ENCODE measurements at regions not wholly inside any gene's neighbourhood (a gene's known extent, or its start where the extent isn't known, plus 50 kb on each side); places are given as distances from the start of the nearest gene placed in this dataset.

DNA sequence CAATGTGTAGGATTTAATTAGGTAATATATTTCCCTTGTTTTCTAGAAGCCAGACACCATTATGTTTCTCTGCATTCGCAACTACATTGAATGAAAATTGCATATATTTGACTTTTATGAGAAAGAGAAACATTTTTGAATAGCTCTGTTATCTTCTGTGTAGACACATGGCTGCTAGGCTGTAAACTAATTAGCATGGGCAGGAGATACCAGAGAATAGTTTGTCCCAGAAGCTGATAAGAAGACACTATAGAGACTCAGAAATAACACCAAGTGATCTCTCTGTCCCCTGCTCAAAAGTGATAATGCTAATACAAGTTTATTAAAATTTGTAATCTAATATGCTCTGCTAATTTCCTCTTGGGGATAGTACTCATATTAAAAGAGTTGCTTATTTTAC is 198.0 kb upstream of the TUSC1 start:
- Histone ChIP-seq H3K9me3 (ENCODE audit: low read depth) (no peaks in the 10 kb centered on the region), H3K4me3 (no peak overlapping the region), H3K4me1 (ENCODE audit: low read depth) (no peaks in the 10 kb centered on the region), H3K36me3 (no peaks in the 10 kb centered on the region), H3K27me3 (no peaks in the 10 kb centered on the region), H3K27ac (no peak overlapping the region)
- DNase-seq (ENCODE audit: low read depth in 1 of 2, low spot score in 1 of 2) = no peak
- TF ChIP-seq, protein P1, sequence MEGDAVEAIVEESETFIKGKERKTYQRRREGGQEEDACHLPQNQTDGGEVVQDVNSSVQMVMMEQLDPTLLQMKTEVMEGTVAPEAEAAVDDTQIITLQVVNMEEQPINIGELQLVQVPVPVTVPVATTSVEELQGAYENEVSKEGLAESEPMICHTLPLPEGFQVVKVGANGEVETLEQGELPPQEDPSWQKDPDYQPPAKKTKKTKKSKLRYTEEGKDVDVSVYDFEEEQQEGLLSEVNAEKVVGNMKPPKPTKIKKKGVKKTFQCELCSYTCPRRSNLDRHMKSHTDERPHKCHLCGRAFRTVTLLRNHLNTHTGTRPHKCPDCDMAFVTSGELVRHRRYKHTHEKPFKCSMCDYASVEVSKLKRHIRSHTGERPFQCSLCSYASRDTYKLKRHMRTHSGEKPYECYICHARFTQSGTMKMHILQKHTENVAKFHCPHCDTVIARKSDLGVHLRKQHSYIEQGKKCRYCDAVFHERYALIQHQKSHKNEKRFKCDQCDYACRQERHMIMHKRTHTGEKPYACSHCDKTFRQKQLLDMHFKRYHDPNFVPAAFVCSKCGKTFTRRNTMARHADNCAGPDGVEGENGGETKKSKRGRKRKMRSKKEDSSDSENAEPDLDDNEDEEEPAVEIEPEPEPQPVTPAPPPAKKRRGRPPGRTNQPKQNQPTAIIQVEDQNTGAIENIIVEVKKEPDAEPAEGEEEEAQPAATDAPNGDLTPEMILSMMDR (IDR thresholded peaks at IDR 0.05; ENCODE audit: low read depth, low read length) = no peak

DNA sequence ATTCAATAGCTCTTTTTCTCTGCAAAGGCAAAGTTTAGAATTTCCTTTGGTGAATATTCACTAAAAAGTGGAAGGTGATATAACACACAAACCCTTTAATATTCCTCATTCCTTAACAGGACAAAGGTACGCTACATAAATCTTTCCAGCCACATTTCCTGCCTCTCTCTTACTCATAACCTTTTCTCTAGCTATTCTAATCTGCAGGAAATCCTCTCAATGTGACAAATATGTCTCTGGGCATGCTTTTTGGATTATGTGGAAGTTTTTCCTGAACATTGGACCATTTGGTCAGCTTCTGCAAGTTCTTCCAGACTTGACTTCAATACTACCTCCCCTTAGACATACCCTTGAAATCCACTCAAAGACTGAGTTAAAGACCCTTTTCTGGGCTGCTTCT is 186.3 kb upstream of the TUSC1 start:
- Histone ChIP-seq H3K9me3 (ENCODE audit: low read depth) (no peaks in the 10 kb centered on the region), H3K4me1 (ENCODE audit: low read depth) (no peaks in the 10 kb centered on the region)

GRCh38 chr9:25861421-25861820 is 183.2 kb upstream of the TUSC1 start:
- no peaks in the 10 kb centered on the region for H3K36me3 ChIP-seq
- H3K4me1 ChIP-seq (ENCODE audit: low read depth) = no peaks in the 10 kb centered on the region
- no peaks in the 10 kb centered on the region for H3K9me3 ChIP-seq (ENCODE audit: low read depth)
- TF ChIP-seq, protein P1 (IDR thresholded peaks at IDR 0.05; ENCODE audit: low read depth, low read length) = no peak
- DNase-seq (ENCODE audit: low read depth in 1 of 2, low spot score in 1 of 2) = peak in 1 of 2 donors; percentile 0
- no peak overlapping the region for H3K4me3 ChIP-seq
- no peaks in the 10 kb centered on the region for H3K27me3 ChIP-seq
- H3K27ac ChIP-seq = no peak overlapping the region

More for the DNA sequence above, 186.3 kb upstream of the TUSC1 start:
- H3K27ac ChIP-seq = no peak overlapping the region
- peak in 1 of 2 donors; percentile 2 for DNase-seq (ENCODE audit: low read depth in 1 of 2, low spot score in 1 of 2)
- TF ChIP-seq, protein P1 (IDR thresholded peaks at IDR 0.05; ENCODE audit: low read depth, low read length) = no peak
- no peak overlapping the region for H3K4me3 ChIP-seq
- H3K27me3 ChIP-seq = no peaks in the 10 kb centered on the region
- no peaks in the 10 kb centered on the region for H3K36me3 ChIP-seq

DNA sequence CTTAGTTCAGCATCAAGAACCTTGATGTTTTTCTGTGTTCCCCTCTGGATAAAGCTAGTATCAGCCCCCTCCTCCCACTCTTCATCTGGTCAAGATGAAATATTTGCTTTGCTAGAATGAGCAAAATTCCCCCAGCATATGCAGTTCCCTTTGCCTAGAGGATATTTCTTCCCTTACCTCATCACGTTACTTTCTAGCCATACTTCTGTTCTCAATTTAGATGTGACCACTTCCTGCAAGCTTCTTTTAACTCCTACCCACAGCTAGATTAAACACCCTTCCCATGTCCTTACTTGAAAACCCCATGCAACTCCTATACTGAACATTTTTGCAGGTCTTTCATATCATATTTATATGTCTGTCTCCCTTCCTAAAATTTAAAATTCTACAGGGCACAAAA is 178.9 kb upstream of the TUSC1 start:
- H3K9me3 ChIP-seq (ENCODE audit: low read depth) = no peaks in the 10 kb centered on the region
- H3K27me3 ChIP-seq = no peaks in the 10 kb centered on the region
- H3K4me3 ChIP-seq = no peak overlapping the region
- H3K36me3 ChIP-seq = no peaks in the 10 kb centered on the region
- TF ChIP-seq, protein P1 (IDR thresholded peaks at IDR 0.05; ENCODE audit: low read depth, low read length) = no peak
- no peaks in the 10 kb centered on the region for H3K4me1 ChIP-seq (ENCODE audit: low read depth)
- no peak overlapping the region for H3K27ac ChIP-seq
- no peak for DNase-seq (ENCODE audit: low read depth in 1 of 2, low spot score in 1 of 2)

- Histone ChIP-seq H3K27ac (no peak overlapping the region), H3K4me1 (ENCODE audit: low read depth) (no peaks in the 10 kb centered on the region), H3K4me3 (no peak overlapping the region), H3K9me3 (ENCODE audit: low read depth) (no peaks in the 10 kb centered on the region), H3K36me3 (no peaks in the 10 kb centered on the region), H3K27me3 (no peaks in the 10 kb centered on the region)
- TF ChIP-seq, protein P1 (IDR thresholded peaks at IDR 0.05; ENCODE audit: low read depth, low read length) = no peak
- no peak for DNase-seq (ENCODE audit: low read depth in 1 of 2, low spot score in 1 of 2)
Observed at GRCh38 chr9:25850803-25851202, 172.6 kb upstream of the TUSC1 start.

DNA sequence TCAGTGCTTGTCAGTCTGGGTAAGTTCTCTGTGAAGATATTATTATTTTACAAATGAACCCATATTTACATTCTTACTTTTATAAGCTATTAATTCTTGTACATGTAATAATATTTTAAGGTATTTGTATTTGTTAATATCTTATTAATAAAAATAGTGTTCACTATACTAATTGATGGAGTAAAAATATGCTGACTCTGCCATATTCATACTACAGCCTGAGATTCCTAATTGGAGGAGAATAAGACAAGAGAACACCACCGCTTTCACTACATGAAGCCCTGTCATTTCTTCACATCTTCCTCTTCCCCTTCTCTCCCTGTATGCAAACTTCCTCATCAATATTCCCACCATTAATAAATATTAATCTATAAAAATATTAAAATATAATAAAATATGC is 167.6 kb upstream of the TUSC1 start:
- DNase-seq (ENCODE audit: low read depth in 1 of 2, low spot score in 1 of 2) = no peak
- Histone ChIP-seq H3K4me1 (ENCODE audit: low read depth) (no peaks in the 10 kb centered on the region), H3K4me3 (no peak overlapping the region), H3K27ac (no peak overlapping the region), H3K9me3 (ENCODE audit: low read depth) (no peaks in the 10 kb centered on the region), H3K27me3 (no peaks in the 10 kb centered on the region), H3K36me3 (no peaks in the 10 kb centered on the region)
- TF ChIP-seq, protein P1 (IDR thresholded peaks at IDR 0.05; ENCODE audit: low read depth, low read length) = no peak
